ENCODE measurements at regions not wholly inside any gene's neighbourhood (a gene's known extent, or its start where the extent isn't known, plus 50 kb on each side); places are given as distances from the start of the nearest gene placed in this dataset.

- TF ChIP-seq CTCF (conservative IDR thresholded peaks at IDR 0.05; ENCODE audit: low read depth, low read length) = no peak
- no peak for TF ChIP-seq CHD1 (IDR thresholded peaks at IDR 0.05; ENCODE audit: low read depth, low read length)
- TF ChIP-seq MXI1 (IDR thresholded peaks at IDR 0.05; ENCODE audit: borderline replicate concordance, low read depth, low read length) = no peak
- TF ChIP-seq POLR2A (IDR thresholded peaks at IDR 0.05; ENCODE audit: low read depth, low read length) = no peak
Observed at GRCh38 chr3:30313840-30314239, 292.6 kb upstream of the TGFBR2 start.

Measured in IMR-90 (cell line).